ENCODE measurements at regions not wholly inside any gene's neighbourhood (a gene's known extent, or its start where the extent isn't known, plus 50 kb on each side); places are given as distances from the start of the nearest gene placed in this dataset.

GRCh38 chr7:24436131-24436920, 136.9 kb upstream of the PALS2 start:
- no peak for TF ChIP-seq CTCF (conservative IDR thresholded peaks at IDR 0.05)
- no peak for TF ChIP-seq ZFX (IDR thresholded peaks at IDR 0.05)

Measured in C4-2B (cell line).